BJ (cell line): ENCODE measurements at regions not wholly inside any gene's neighbourhood (a gene's known extent, or its start where the extent isn't known, plus 50 kb on each side); places are given as distances from the start of the nearest gene placed in this dataset.
"Not testable (repeated sequence)": the region's sequence is repeated elsewhere in the genome, so short reads cannot be mapped to it uniquely, and the experiment has no call there.

Experiments
- CTCF ChIA-PET: fragments of 350-600 bp; formaldehyde crosslinking; extraction: SDS; loops from one replicate; lab custom pipeline; 2021; ENCODE audit warnings: antibody characterized with exemption, inconsistent platforms; lab: Yijun Ruan, JAX
- POLR2A ChIA-PET: fragments of 300-600 bp; sonication (Branson Sonifier 250); formaldehyde crosslinking; extraction: SDS; loops from one replicate; lab custom pipeline; 2021; ENCODE audit warnings: antibody characterized with exemption; lab: Charles Lee
- DNase-seq: peaks from one replicate; pipeline ENCODE4 v3.0.0-alpha.2; 2011; ENCODE audit warnings: low read depth
- H3K27me3 ChIP-seq: 2 replicates; pipeline ENCODE4 v1.6.0; 2011; ENCODE audit warnings: low read length; ENCODE audit not compliant: control insufficient read depth, insufficient read depth
- H3K36me3 ChIP-seq: 2 replicates; pipeline ENCODE4 v1.5.1; 2011; ENCODE audit warnings: low read length; ENCODE audit not compliant: control insufficient read depth, insufficient read depth
- H3K4me3 ChIP-seq: 2 replicates; pipeline ENCODE4 v1.5.1; 2011; ENCODE audit warnings: low read depth, mild to moderate bottlenecking, control low read depth, low read length
- TF ChIP-seq, protein P1 (sequence below): IDR thresholded peaks from 2 replicates; pipeline ENCODE4 v1.5.1; 2011; ENCODE audit warnings: low read depth, mild to moderate bottlenecking, control low read depth, inconsistent platforms, low read length, moderate library complexity; ENCODE audit not compliant: insufficient read depth

DNA sequence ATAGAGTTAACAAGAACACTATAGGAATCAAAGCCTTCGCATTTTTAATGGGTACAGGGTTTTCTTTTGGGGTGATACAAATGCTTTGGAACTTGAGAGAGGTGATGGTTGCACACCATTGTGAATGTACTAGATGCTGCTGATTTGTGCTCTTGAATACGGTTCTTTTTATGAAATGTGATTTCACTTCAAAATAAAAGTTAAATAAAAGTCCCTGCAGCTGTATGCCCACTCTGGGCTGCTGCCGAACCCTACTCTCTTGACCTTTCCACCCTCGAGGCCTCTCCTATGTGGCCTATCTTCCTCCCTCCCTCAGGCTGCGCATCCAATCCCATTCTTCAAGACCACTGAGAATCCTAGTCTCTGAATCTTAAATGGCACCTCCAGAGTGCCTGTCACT is 168.5 kb upstream of the AJAP1 start:
- Histone ChIP-seq H3K27me3 (no peaks in the 10 kb centered on the region), H3K4me3 (no peak overlapping the region), H3K36me3 (no peaks in the 10 kb centered on the region)
- ChIA-PET POLR2A (no interaction called here), CTCF (no interaction called here)
- no peak for DNase-seq
- TF ChIP-seq, protein P1, sequence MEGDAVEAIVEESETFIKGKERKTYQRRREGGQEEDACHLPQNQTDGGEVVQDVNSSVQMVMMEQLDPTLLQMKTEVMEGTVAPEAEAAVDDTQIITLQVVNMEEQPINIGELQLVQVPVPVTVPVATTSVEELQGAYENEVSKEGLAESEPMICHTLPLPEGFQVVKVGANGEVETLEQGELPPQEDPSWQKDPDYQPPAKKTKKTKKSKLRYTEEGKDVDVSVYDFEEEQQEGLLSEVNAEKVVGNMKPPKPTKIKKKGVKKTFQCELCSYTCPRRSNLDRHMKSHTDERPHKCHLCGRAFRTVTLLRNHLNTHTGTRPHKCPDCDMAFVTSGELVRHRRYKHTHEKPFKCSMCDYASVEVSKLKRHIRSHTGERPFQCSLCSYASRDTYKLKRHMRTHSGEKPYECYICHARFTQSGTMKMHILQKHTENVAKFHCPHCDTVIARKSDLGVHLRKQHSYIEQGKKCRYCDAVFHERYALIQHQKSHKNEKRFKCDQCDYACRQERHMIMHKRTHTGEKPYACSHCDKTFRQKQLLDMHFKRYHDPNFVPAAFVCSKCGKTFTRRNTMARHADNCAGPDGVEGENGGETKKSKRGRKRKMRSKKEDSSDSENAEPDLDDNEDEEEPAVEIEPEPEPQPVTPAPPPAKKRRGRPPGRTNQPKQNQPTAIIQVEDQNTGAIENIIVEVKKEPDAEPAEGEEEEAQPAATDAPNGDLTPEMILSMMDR: no peak

DNA sequence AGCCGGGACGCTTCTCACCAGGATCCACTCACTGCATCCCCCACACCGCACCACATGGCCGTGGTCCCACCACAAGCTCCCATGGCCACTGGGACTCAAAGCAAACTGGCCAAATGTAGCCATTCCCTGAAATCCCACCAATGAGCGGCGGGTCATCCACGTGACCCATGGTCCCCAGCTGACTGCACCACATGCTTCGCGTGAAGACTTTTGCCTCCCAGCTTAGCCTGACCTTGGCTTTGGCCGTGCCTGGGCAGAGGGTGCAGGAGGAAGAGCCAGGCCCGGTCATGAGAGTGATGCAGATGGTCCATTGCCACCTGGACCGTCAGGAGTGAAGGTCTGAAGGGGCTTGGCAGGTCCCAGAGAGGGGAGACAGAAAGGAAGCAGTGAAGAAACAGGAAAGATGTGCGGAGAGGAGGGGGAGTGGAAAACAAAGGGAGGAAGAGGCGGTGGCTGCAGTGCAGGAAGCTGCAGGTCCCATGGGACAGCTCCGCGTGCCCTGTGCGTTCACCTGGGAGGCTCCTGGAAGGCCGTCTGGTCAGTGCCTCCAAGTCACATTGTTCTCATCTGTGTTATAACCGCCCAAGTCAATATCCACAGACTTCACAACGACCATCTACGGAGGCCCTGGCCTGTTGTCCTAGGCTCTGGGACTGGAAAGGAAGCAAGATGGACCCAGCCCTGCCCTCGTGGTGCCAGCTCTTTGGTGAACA is 167.8 kb upstream of the AJAP1 start:
- CTCF ChIA-PET: no interaction called here

DNA sequence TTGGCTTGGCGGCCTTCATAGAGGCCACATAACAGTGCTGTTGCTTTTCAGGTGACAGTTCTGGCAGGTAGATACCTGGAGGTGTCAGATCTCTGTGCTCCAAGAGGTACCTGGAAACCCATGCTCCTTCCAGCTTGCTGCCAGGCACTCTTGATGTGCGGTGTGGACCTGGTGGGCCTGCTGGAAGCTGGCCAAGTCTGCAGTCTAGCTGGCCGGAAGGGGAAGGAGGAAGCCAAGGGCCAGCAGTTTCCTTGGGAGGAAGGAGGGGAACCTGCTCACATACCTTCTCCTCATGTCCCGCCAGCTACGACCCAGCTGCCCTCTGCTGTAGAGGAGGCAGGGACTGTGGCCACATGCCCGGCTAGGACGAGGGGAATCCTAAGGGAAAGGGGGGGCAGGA is 166.4 kb upstream of the AJAP1 start:
- POLR2A ChIA-PET: no interaction called here
- Histone ChIP-seq H3K27me3 (no peaks in the 10 kb centered on the region), H3K4me3 (no peak overlapping the region), H3K36me3 (no peaks in the 10 kb centered on the region)
- TF ChIP-seq, protein P1: no peak
- no peak for DNase-seq
- CTCF ChIA-PET: no interaction called here

More for the DNA sequence above, 167.8 kb upstream of the AJAP1 start:
- DNase-seq: no peak
- no peak overlapping the region for H3K4me3 ChIP-seq
- no peaks in the 10 kb centered on the region for H3K36me3 ChIP-seq
- no peaks in the 10 kb centered on the region for H3K27me3 ChIP-seq
- POLR2A ChIA-PET: no interaction called here
- TF ChIP-seq, protein P1: no peak

DNA sequence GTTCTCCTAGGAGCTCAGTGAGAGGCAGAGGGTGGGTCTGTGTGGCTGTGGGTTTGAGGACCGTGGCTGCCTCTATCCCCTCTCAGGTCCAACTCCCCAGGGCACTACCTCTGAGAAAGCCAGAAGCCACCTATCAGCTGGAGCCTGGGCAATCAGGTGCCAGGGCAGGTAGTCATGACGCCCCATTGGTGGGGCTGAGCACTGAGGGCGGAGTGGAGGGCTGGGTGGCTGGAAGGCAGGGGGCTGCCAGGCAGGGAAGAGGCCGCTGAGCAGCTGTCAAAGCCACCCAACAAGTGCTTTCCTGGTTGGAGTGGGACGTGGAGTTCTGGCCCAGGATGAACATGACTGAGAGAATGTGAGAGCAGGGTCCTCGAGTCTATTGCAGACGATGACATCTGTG is 164.9 kb upstream of the AJAP1 start:
- H3K36me3 ChIP-seq: no peaks in the 10 kb centered on the region
- DNase-seq: no peak
- CTCF ChIA-PET: no interaction called here
- H3K27me3 ChIP-seq: no peaks in the 10 kb centered on the region
- POLR2A ChIA-PET: no interaction called here
- H3K4me3 ChIP-seq: no peak overlapping the region
- TF ChIP-seq, protein P1: no peak

DNA sequence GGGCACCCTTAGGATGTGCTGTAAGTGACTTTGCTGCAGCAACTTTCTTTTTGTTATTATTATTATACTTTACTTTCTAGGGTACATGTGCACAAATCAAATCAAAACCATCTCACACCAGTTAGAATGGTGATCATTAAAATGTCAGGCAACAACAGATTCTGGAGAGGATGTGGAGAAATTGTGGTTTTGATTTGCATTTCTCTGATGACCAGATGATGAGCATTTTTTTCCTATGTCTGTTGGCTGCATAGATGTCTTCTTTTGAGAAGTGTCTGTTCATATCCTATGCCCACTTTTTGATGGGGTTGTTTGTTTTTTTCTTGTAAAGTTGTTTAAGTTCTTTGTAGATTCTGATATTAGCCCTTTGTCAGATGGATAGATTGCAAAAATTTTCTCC is 164.4 kb upstream of the AJAP1 start:
- POLR2A ChIA-PET, CTCF ChIA-PET, DNase-seq, H3K36me3 ChIP-seq, H3K4me3 ChIP-seq, H3K27me3 ChIP-seq: not testable (repeated sequence)

DNA sequence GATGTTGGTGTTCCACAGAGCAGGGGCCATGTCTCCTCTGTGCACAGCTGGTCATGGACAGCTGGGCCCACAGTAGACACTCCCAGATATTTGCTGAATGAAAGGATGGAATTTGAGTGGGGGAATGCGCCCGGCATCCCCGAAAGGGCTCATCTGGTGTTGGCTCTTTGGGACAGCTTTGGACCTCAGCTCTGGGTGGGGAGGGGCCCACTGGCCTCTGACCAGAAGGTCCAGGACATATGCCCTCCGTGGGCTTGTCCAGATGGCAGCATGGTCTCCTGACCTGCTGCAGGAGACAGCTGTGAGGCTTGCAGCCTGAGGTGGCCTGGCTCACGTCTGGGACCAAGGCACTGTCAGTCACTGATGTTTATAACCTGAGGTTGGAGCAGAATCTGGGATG is 160.4 kb upstream of the AJAP1 start:
- DNase-seq: no peak
- H3K4me3 ChIP-seq: no peak overlapping the region
- no peaks in the 10 kb centered on the region for H3K27me3 ChIP-seq
- TF ChIP-seq, protein P1: no peak
- ChIA-PET CTCF (no interaction called here), POLR2A (no interaction called here)
- no peaks in the 10 kb centered on the region for H3K36me3 ChIP-seq
